ENCODE measurements at regions not wholly inside any gene's neighbourhood (a gene's known extent, or its start where the extent isn't known, plus 50 kb on each side); places are given as distances from the start of the nearest gene placed in this dataset.
"Not testable (repeated sequence)": the region's sequence is repeated elsewhere in the genome, so short reads cannot be mapped to it uniquely, and the experiment has no call there.

DNA sequence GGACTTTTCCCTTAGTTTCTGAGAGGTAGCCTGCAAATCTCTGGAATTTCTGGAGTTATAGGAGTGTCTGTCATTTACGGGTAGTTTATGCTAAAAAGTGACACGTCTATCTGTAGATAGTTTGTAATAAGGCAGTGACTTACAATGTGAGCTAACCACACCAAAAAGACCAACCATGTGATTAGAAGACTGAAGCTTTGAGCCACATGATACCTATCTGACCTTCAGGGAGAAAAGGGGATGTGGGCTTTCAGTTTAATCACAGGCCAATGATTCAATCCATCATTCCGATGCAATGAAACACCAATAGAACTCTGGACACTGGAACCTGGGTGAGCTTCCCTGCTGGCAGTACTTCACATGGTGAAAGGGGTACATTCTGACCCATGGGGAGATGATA is 254.6 kb upstream of the GK2 start:
- H3K9ac ChIP-seq (ENCODE audit: insufficient read depth, low read length) = no peak overlapping the region
- DNase-seq (ENCODE audit: low read depth in 2 of 2) = no peak

DNA sequence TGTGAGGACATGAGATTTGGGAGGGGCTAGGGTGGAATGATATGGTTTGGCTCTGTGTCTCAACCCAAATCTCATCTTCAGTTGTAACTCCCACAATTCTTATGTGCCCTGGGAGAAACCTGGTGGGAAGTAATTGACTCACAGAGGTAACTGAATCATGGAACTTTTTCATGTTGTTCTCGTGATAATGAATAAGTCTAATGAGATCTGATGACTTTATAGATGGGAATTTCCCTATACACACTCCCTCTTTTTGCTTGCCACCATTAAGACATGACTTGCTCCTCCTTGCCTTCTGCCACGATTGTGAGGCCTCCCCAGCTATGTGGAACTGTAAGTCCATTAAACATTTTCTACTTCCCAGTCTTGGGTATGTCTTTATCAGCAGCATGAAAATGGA is 253.2 kb upstream of the GK2 start:
- Histone ChIP-seq H3K36me3 (ENCODE audit: control insufficient read depth, insufficient read depth, low read length) (no peaks in the 10 kb centered on the region), H3K79me2 (ENCODE audit: control insufficient read depth, insufficient read depth, low read length) (no peaks in the 10 kb centered on the region), H4K20me1 (ENCODE audit: control insufficient read depth, extremely low read depth, insufficient read depth, low read length) (no peaks in the 10 kb centered on the region), H3K9me3 (ENCODE audit: control insufficient read depth, insufficient read depth, low read depth, low read length) (no peaks in the 10 kb centered on the region), H3K4me2 (ENCODE audit: extremely low read depth, insufficient read depth, low read length) (no peak overlapping the region), H3K9ac (ENCODE audit: insufficient read depth, low read length) (no peak overlapping the region), H3K4me3 (replicated peaks in 1 of 4; ENCODE audit: control extremely low read depth in 1 of 4, insufficient read depth in 1 of 4, low read depth in 3 of 4, low read length in 4 of 4) (no peak overlapping the region), H3K27me3 (ENCODE audit: control insufficient read depth, insufficient read depth, low read length) (no peaks in the 10 kb centered on the region), H2AFZ (ENCODE audit: low read length) (no peak overlapping the region), H3K27ac (ENCODE audit: insufficient read depth, low read length) (no peak overlapping the region), H3K4me1 (ENCODE audit: control insufficient read depth, extremely low read depth, insufficient read depth, low read length) (no peaks in the 10 kb centered on the region)
- TF ChIP-seq, protein P1, sequence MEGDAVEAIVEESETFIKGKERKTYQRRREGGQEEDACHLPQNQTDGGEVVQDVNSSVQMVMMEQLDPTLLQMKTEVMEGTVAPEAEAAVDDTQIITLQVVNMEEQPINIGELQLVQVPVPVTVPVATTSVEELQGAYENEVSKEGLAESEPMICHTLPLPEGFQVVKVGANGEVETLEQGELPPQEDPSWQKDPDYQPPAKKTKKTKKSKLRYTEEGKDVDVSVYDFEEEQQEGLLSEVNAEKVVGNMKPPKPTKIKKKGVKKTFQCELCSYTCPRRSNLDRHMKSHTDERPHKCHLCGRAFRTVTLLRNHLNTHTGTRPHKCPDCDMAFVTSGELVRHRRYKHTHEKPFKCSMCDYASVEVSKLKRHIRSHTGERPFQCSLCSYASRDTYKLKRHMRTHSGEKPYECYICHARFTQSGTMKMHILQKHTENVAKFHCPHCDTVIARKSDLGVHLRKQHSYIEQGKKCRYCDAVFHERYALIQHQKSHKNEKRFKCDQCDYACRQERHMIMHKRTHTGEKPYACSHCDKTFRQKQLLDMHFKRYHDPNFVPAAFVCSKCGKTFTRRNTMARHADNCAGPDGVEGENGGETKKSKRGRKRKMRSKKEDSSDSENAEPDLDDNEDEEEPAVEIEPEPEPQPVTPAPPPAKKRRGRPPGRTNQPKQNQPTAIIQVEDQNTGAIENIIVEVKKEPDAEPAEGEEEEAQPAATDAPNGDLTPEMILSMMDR (conservative IDR thresholded peaks at IDR 0.05 in 1 of 2, IDR thresholded peaks at IDR 0.05 in 1 of 2; ENCODE audit: low read depth in 1 of 2, low read length in 2 of 2) = no peak
- TF ChIP-seq EZH2 (IDR thresholded peaks at IDR 0.05; ENCODE audit: low read length, missing control alignments) = no peak
- no peak for DNase-seq (ENCODE audit: low read depth in 2 of 2)

More for the DNA sequence above, 254.6 kb upstream of the GK2 start:
- H3K4me2 ChIP-seq (ENCODE audit: extremely low read depth, insufficient read depth, low read length) = no peak overlapping the region
- no peaks in the 10 kb centered on the region for H4K20me1 ChIP-seq (ENCODE audit: control insufficient read depth, extremely low read depth, insufficient read depth, low read length)
- no peaks in the 10 kb centered on the region for H3K9me3 ChIP-seq (ENCODE audit: control insufficient read depth, insufficient read depth, low read depth, low read length)
- H3K27me3 ChIP-seq (ENCODE audit: control insufficient read depth, insufficient read depth, low read length) = no peaks in the 10 kb centered on the region
- H3K79me2 ChIP-seq (ENCODE audit: control insufficient read depth, insufficient read depth, low read length) = no peaks in the 10 kb centered on the region
- no peaks in the 10 kb centered on the region for H3K36me3 ChIP-seq (ENCODE audit: control insufficient read depth, insufficient read depth, low read length)
- no peaks in the 10 kb centered on the region for H3K4me1 ChIP-seq (ENCODE audit: control insufficient read depth, extremely low read depth, insufficient read depth, low read length)
- TF ChIP-seq, protein P1 (conservative IDR thresholded peaks at IDR 0.05 in 1 of 2, IDR thresholded peaks at IDR 0.05 in 1 of 2; ENCODE audit: low read depth in 1 of 2, low read length in 2 of 2) = no peak
- TF ChIP-seq EZH2 (IDR thresholded peaks at IDR 0.05; ENCODE audit: low read length, missing control alignments) = no peak
- H3K27ac ChIP-seq (ENCODE audit: insufficient read depth, low read length) = no peak overlapping the region
- H2AFZ ChIP-seq (ENCODE audit: low read length) = no peak overlapping the region
- H3K4me3 ChIP-seq (replicated peaks in 1 of 4; ENCODE audit: control extremely low read depth in 1 of 4, insufficient read depth in 1 of 4, low read depth in 3 of 4, low read length in 4 of 4) = no peak overlapping the region

- not testable (repeated sequence) for H3K79me2 ChIP-seq (ENCODE audit: control insufficient read depth, insufficient read depth, low read length); DNase-seq (ENCODE audit: low read depth in 2 of 2); H3K27ac ChIP-seq (ENCODE audit: insufficient read depth, low read length); H3K4me3 ChIP-seq (replicated peaks in 1 of 4; ENCODE audit: control extremely low read depth in 1 of 4, insufficient read depth in 1 of 4, low read depth in 3 of 4, low read length in 4 of 4); H3K9me3 ChIP-seq (ENCODE audit: control insufficient read depth, insufficient read depth, low read depth, low read length); H3K4me2 ChIP-seq (ENCODE audit: extremely low read depth, insufficient read depth, low read length); H4K20me1 ChIP-seq (ENCODE audit: control insufficient read depth, extremely low read depth, insufficient read depth, low read length); H3K4me1 ChIP-seq (ENCODE audit: control insufficient read depth, extremely low read depth, insufficient read depth, low read length); H3K9ac ChIP-seq (ENCODE audit: insufficient read depth, low read length); H3K27me3 ChIP-seq (ENCODE audit: control insufficient read depth, insufficient read depth, low read length); H3K36me3 ChIP-seq (ENCODE audit: control insufficient read depth, insufficient read depth, low read length); H2AFZ ChIP-seq (ENCODE audit: low read length)
Measured at GRCh38 chr4:79659308-79659870, 251.4 kb upstream of the GK2 start.
